ENCODE measurements at regions not wholly inside any gene's neighbourhood (a gene's known extent, or its start where the extent isn't known, plus 50 kb on each side); places are given as distances from the start of the nearest gene placed in this dataset.

DNA sequence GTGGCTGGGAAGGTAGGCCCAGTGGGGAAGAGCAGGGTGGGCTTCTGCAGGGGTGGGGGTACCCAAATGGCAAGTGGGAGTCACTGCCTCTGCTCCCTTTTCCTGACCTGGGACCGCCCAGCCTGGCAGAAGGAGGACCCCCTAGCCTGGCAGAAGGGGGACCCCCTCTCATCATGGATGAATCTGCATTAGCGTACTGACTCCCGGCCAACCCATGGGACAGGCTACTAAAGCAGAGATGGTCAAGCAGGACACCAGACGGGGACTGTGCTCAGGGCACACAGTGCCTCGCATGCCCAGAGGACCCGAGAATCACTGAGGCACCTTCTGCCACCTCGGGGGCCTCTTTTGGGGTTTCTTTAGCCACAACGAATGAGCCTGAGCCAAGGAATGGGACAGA, 577.5 kb downstream of the GLRX3 start:
- DNase-seq (ENCODE audit: low read depth in 1 of 2, low spot score in 1 of 2), result no peak
- Histone ChIP-seq H3K27ac (replicated peaks) (no peak overlapping the region), H3K4me3 (replicated peaks; ENCODE audit: insufficient read depth, low read length) (no peak overlapping the region), H3K27me3 (ENCODE audit: insufficient read depth, poor library complexity, severe bottlenecking) (peaks cover 2% of the 10 kb centered on the region)
- TF ChIP-seq, protein P1, sequence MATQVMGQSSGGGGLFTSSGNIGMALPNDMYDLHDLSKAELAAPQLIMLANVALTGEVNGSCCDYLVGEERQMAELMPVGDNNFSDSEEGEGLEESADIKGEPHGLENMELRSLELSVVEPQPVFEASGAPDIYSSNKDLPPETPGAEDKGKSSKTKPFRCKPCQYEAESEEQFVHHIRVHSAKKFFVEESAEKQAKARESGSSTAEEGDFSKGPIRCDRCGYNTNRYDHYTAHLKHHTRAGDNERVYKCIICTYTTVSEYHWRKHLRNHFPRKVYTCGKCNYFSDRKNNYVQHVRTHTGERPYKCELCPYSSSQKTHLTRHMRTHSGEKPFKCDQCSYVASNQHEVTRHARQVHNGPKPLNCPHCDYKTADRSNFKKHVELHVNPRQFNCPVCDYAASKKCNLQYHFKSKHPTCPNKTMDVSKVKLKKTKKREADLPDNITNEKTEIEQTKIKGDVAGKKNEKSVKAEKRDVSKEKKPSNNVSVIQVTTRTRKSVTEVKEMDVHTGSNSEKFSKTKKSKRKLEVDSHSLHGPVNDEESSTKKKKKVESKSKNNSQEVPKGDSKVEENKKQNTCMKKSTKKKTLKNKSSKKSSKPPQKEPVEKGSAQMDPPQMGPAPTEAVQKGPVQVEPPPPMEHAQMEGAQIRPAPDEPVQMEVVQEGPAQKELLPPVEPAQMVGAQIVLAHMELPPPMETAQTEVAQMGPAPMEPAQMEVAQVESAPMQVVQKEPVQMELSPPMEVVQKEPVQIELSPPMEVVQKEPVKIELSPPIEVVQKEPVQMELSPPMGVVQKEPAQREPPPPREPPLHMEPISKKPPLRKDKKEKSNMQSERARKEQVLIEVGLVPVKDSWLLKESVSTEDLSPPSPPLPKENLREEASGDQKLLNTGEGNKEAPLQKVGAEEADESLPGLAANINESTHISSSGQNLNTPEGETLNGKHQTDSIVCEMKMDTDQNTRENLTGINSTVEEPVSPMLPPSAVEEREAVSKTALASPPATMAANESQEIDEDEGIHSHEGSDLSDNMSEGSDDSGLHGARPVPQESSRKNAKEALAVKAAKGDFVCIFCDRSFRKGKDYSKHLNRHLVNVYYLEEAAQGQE (IDR thresholded peaks at IDR 0.05; ENCODE audit: insufficient replicate concordance, low read depth), result no peak
- TF ChIP-seq, protein P2, sequence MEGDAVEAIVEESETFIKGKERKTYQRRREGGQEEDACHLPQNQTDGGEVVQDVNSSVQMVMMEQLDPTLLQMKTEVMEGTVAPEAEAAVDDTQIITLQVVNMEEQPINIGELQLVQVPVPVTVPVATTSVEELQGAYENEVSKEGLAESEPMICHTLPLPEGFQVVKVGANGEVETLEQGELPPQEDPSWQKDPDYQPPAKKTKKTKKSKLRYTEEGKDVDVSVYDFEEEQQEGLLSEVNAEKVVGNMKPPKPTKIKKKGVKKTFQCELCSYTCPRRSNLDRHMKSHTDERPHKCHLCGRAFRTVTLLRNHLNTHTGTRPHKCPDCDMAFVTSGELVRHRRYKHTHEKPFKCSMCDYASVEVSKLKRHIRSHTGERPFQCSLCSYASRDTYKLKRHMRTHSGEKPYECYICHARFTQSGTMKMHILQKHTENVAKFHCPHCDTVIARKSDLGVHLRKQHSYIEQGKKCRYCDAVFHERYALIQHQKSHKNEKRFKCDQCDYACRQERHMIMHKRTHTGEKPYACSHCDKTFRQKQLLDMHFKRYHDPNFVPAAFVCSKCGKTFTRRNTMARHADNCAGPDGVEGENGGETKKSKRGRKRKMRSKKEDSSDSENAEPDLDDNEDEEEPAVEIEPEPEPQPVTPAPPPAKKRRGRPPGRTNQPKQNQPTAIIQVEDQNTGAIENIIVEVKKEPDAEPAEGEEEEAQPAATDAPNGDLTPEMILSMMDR (IDR thresholded peaks at IDR 0.05; ENCODE audit: insufficient read depth, low read length), result no peak
- TF ChIP-seq GABPA (IDR thresholded peaks at IDR 0.05; ENCODE audit: low read depth), result no peak
- TF ChIP-seq POLR2AphosphoS5 (IDR thresholded peaks at IDR 0.05; ENCODE audit: low read depth), result no peak
- TF ChIP-seq SPI1 (IDR thresholded peaks at IDR 0.05; ENCODE audit: borderline replicate concordance, low read depth), result no peak

DNA sequence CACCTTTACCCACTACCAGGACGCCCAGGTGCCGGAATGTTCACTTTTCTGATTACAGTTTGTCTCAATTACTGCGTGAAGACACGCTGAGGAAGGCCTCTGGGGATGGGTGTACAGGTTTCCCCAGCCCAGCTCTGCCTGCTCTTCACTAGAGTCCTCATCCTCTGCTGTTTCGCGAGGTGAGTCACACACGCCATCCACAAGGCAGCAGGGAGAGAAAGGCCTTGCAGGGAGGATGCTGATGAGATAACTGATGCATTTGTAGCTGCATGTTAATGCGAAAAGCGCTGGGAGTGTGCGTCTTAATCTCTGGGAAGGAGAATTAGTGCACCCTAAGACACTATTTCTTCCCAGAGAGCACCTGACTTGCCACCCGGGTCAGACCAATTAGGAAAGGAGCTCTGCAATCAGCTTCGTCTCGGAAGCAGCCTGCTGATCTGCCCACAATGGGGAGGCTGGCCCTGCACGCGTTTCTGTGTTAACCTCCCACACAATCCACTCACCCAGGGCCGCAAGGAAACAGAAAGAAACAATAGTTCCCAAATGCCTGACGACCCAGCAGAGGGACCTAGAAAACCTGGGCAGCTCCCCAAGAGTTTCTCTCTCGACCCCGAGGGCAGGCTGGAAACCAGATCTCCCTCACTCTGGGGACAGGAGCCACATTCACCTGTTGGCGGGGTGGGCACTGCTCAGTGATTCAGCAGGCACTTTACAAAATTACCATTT, 578.7 kb downstream of the GLRX3 start:
- Histone ChIP-seq H3K4me3 (replicated peaks; ENCODE audit: insufficient read depth, low read length) (no peak overlapping the region), H3K27ac (replicated peaks) (no peak overlapping the region), H3K27me3 (ENCODE audit: insufficient read depth, poor library complexity, severe bottlenecking) (peaks cover 2% of the 10 kb centered on the region)
- TF ChIP-seq, protein P2 (IDR thresholded peaks at IDR 0.05; ENCODE audit: insufficient read depth, low read length), result no peak
- no peak for TF ChIP-seq GABPA (IDR thresholded peaks at IDR 0.05; ENCODE audit: low read depth)
- no peak for TF ChIP-seq SPI1 (IDR thresholded peaks at IDR 0.05; ENCODE audit: borderline replicate concordance, low read depth)
- TF ChIP-seq POLR2AphosphoS5 (IDR thresholded peaks at IDR 0.05; ENCODE audit: low read depth), result no peak
- no peak for DNase-seq (ENCODE audit: low read depth in 1 of 2, low spot score in 1 of 2)

DNA sequence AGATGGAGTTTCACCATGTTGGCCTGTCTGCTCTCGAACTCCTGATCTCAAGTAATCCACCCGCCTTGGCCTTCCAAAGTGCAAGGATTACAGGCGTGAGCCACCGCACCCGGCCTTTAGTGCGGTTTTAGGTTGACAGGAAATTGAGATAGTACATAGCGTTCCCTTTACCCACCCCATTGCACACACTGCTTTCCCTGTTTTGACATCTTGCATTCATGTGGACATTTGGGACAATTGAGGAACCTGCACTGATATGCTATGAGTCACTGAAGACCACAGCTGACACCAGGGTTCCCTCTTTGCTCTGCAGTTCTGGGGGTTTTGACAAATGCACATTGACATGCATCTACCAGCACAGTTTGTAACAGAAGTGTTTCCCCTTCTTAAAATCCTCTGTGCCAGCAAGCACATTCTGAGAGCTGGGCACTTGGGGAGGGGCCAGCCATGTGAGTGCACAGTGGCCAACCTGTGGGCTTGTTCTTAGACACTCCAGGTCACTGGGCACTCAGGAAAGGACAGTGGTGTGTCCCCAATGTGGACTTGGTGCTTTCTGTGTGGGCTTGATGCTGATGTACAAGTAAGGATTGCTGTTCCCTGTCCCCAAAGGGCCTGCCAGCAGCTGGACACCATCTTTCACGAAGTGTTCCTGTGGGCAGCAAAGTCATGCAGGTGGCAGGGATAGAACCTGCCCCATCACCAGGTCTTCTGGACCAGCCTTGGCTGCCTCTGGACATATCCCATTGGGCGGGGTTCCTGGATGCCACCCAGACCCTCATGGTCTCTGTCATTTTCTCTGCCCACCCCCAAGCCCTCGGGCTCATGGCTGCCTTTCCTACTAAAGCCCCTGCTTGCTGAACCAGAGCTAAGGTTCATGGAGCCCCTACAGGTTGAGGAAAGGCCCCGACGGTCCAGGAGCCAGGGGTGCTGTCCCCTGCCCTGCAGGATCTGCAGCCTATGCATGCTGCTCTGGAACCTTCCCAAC, 579.8 kb downstream of the GLRX3 start:
- Histone ChIP-seq H3K4me3 (replicated peaks; ENCODE audit: insufficient read depth, low read length) (no peak overlapping the region), H3K27ac (replicated peaks) (no peak overlapping the region), H3K27me3 (ENCODE audit: insufficient read depth, poor library complexity, severe bottlenecking) (peaks cover 2% of the 10 kb centered on the region)
- TF ChIP-seq, protein P2 (IDR thresholded peaks at IDR 0.05; ENCODE audit: insufficient read depth, low read length), result no peak
- TF ChIP-seq SPI1 (IDR thresholded peaks at IDR 0.05; ENCODE audit: borderline replicate concordance, low read depth) (no peak), POLR2AphosphoS5 (IDR thresholded peaks at IDR 0.05; ENCODE audit: low read depth) (no peak), GABPA (IDR thresholded peaks at IDR 0.05; ENCODE audit: low read depth) (no peak)
- TF ChIP-seq, protein P1 (IDR thresholded peaks at IDR 0.05; ENCODE audit: insufficient replicate concordance, low read depth), result no peak
- no peak for DNase-seq (ENCODE audit: low read depth in 1 of 2, low spot score in 1 of 2)
